ENCODE measurements at regions not wholly inside any gene's neighbourhood (a gene's known extent, or its start where the extent isn't known, plus 50 kb on each side); places are given as distances from the start of the nearest gene placed in this dataset.

- Mint-ChIP-seq H3K36me3 (no peaks in the 10 kb centered on the region), H3K27me3 (ENCODE audit: low read depth) (peaks cover 43% of the 10 kb centered on the region), H3K27ac (no peak overlapping the region), H3K4me1 (no peaks in the 10 kb centered on the region), H3K4me3 (no peak overlapping the region), H3K9me3 (peaks cover 4% of the 10 kb centered on the region)
- no peak for DNase-seq (ENCODE audit: low spot score in 2 of 2, unreplicated experiment in 2 of 2)
- no peak for TF ChIP-seq CTCF (IDR thresholded peaks at IDR 0.05; ENCODE audit: unreplicated experiment)
Measured at GRCh38 chr3:45312836-45313493, 75.4 kb upstream of the LARS2 start.

- H3K4me1 Mint-ChIP-seq = no peaks in the 10 kb centered on the region
- no peak for TF ChIP-seq CTCF (IDR thresholded peaks at IDR 0.05; ENCODE audit: unreplicated experiment)
- H3K27me3 Mint-ChIP-seq (ENCODE audit: low read depth) = peaks cover 43% of the 10 kb centered on the region
- no peaks in the 10 kb centered on the region for H3K36me3 Mint-ChIP-seq
- no peak overlapping the region for H3K27ac Mint-ChIP-seq
- peaks cover 4% of the 10 kb centered on the region for H3K9me3 Mint-ChIP-seq
- no peak for DNase-seq (ENCODE audit: low spot score in 2 of 2, unreplicated experiment in 2 of 2)
- H3K4me3 Mint-ChIP-seq = no peak overlapping the region
Measured at GRCh38 chr3:45313743-45314403, 74.5 kb upstream of the LARS2 start.

GRCh38 chr3:45317710-45318109, 70.7 kb upstream of the LARS2 start:
- no peak for DNase-seq (ENCODE audit: low spot score in 2 of 2, unreplicated experiment in 2 of 2)
- no peaks in the 10 kb centered on the region for H3K36me3 Mint-ChIP-seq
- H3K27me3 Mint-ChIP-seq (ENCODE audit: low read depth) = peaks cover 24% of the 10 kb centered on the region
- no peak overlapping the region for H3K4me3 Mint-ChIP-seq
- H3K4me1 Mint-ChIP-seq = no peaks in the 10 kb centered on the region
- no peaks in the 10 kb centered on the region for H3K9me3 Mint-ChIP-seq
- H3K27ac Mint-ChIP-seq = no peak overlapping the region
- TF ChIP-seq CTCF (IDR thresholded peaks at IDR 0.05; ENCODE audit: unreplicated experiment) = no peak

- H3K4me3 Mint-ChIP-seq = no peak overlapping the region
- no peaks in the 10 kb centered on the region for H3K36me3 Mint-ChIP-seq
- peaks cover 14% of the 10 kb centered on the region for H3K27me3 Mint-ChIP-seq (ENCODE audit: low read depth)
- TF ChIP-seq CTCF (IDR thresholded peaks at IDR 0.05; ENCODE audit: unreplicated experiment) = no peak
- no peak overlapping the region for H3K27ac Mint-ChIP-seq
- H3K9me3 Mint-ChIP-seq = no peaks in the 10 kb centered on the region
- DNase-seq (ENCODE audit: low spot score in 2 of 2, unreplicated experiment in 2 of 2) = no peak
- no peaks in the 10 kb centered on the region for H3K4me1 Mint-ChIP-seq
Measured at GRCh38 chr3:45318689-45319088, 69.7 kb upstream of the LARS2 start.

- Mint-ChIP-seq H3K36me3 (no peaks in the 10 kb centered on the region), H3K27ac (no peak overlapping the region), H3K4me1 (no peaks in the 10 kb centered on the region), H3K4me3 (no peak overlapping the region), H3K27me3 (ENCODE audit: low read depth) (peaks cover 12% of the 10 kb centered on the region), H3K9me3 (no peaks in the 10 kb centered on the region)
- no peak for DNase-seq (ENCODE audit: low spot score in 2 of 2, unreplicated experiment in 2 of 2)
- TF ChIP-seq CTCF (IDR thresholded peaks at IDR 0.05; ENCODE audit: unreplicated experiment) = no peak
Measured at GRCh38 chr3:45319231-45319995, 69.0 kb upstream of the LARS2 start.

All from mesothelial cell of epicardium (in vitro differentiated cells).